ENCODE measurements at regions not wholly inside any gene's neighbourhood (a gene's known extent, or its start where the extent isn't known, plus 50 kb on each side); places are given as distances from the start of the nearest gene placed in this dataset.

DNA sequence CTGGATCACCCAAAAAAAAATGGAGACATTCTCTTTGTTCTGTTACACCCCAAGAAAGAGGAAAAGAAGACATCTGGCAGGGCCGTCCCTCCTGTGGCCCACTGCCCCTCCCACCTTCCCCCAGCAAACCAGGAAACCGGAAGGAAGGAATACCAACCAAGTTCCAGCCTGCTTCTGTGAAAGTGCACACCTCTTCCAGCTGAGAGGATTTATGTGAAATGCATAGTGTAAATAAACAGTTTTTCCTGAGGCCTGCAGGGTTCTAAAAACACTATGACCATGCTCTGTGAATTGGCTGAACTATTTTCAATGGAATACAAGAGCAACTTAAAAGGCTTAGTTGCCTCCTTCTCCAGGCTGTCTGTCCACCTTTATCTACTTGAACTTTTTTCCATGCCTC, 50.0 kb upstream of the CHST1 start:
- TF ChIP-seq, protein P1, sequence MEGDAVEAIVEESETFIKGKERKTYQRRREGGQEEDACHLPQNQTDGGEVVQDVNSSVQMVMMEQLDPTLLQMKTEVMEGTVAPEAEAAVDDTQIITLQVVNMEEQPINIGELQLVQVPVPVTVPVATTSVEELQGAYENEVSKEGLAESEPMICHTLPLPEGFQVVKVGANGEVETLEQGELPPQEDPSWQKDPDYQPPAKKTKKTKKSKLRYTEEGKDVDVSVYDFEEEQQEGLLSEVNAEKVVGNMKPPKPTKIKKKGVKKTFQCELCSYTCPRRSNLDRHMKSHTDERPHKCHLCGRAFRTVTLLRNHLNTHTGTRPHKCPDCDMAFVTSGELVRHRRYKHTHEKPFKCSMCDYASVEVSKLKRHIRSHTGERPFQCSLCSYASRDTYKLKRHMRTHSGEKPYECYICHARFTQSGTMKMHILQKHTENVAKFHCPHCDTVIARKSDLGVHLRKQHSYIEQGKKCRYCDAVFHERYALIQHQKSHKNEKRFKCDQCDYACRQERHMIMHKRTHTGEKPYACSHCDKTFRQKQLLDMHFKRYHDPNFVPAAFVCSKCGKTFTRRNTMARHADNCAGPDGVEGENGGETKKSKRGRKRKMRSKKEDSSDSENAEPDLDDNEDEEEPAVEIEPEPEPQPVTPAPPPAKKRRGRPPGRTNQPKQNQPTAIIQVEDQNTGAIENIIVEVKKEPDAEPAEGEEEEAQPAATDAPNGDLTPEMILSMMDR (IDR thresholded peaks at IDR 0.05 in 2 of 3, conservative IDR thresholded peaks at IDR 0.05 in 1 of 3; ENCODE audit: borderline replicate concordance in 1 of 3, insufficient read depth in 1 of 3, low read depth in 2 of 3, low read length in 2 of 3) = no peak
- TF ChIP-seq JUND (IDR thresholded peaks at IDR 0.05) (no peak), POLR2AphosphoS5 (IDR thresholded peaks at IDR 0.05; ENCODE audit: low read depth, low read length) (no peak), FOSL1 (IDR thresholded peaks at IDR 0.05; ENCODE audit: low read depth) (no peak), EZH2phosphoT487 (IDR thresholded peaks at IDR 0.05; ENCODE audit: borderline replicate concordance) (no peak), ELF1 (IDR thresholded peaks at IDR 0.05; ENCODE audit: borderline replicate concordance, low read depth) (no peak), POLR2A (IDR thresholded peaks at IDR 0.05; ENCODE audit: borderline replicate concordance, extremely low read depth, insufficient read depth, insufficient read length) (no peak), CBX3 (IDR thresholded peaks at IDR 0.05; ENCODE audit: low read depth) (no peak), RAD21 (IDR thresholded peaks at IDR 0.05; ENCODE audit: low read depth) (no peak), EZH2 (IDR thresholded peaks at IDR 0.05) (no peak)
- TF ChIP-seq, protein P2, sequence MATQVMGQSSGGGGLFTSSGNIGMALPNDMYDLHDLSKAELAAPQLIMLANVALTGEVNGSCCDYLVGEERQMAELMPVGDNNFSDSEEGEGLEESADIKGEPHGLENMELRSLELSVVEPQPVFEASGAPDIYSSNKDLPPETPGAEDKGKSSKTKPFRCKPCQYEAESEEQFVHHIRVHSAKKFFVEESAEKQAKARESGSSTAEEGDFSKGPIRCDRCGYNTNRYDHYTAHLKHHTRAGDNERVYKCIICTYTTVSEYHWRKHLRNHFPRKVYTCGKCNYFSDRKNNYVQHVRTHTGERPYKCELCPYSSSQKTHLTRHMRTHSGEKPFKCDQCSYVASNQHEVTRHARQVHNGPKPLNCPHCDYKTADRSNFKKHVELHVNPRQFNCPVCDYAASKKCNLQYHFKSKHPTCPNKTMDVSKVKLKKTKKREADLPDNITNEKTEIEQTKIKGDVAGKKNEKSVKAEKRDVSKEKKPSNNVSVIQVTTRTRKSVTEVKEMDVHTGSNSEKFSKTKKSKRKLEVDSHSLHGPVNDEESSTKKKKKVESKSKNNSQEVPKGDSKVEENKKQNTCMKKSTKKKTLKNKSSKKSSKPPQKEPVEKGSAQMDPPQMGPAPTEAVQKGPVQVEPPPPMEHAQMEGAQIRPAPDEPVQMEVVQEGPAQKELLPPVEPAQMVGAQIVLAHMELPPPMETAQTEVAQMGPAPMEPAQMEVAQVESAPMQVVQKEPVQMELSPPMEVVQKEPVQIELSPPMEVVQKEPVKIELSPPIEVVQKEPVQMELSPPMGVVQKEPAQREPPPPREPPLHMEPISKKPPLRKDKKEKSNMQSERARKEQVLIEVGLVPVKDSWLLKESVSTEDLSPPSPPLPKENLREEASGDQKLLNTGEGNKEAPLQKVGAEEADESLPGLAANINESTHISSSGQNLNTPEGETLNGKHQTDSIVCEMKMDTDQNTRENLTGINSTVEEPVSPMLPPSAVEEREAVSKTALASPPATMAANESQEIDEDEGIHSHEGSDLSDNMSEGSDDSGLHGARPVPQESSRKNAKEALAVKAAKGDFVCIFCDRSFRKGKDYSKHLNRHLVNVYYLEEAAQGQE (IDR thresholded peaks at IDR 0.05; ENCODE audit: low read depth) = no peak
